Liver (tissue), 3 donors: ENCODE measurements at regions not wholly inside any gene's neighbourhood (a gene's known extent, or its start where the extent isn't known, plus 50 kb on each side); places are given as distances from the start of the nearest gene placed in this dataset.

ENCODE experiments used
- ATF3 ChIP-seq: IDR thresholded peaks from 2 replicates; pipeline ENCODE4 v1.6.1; 2016; ENCODE audit warnings: antibody characterized with exemption
- CTCF ChIP-seq: fragments of 150-350 bp; IDR thresholded peaks from 2 replicates; pipeline ENCODE4 v1.5.1; 2017; ENCODE audit warnings: improper control_type of control experiment, low read depth, low read length; ENCODE audit not compliant: missing input control
- EGR1 ChIP-seq, 2 donors: IDR thresholded peaks; 2 replicates each; pipeline ENCODE4 v1.6.1; 2016 to 2018; ENCODE audit warnings: antibody characterized with exemption in 2 of 2, low read depth in 2 of 2
- NR2F2 ChIP-seq: IDR thresholded peaks from 2 replicates; pipeline ENCODE4 v1.6.1; 2016; ENCODE audit warnings: antibody characterized with exemption
- REST ChIP-seq: IDR thresholded peaks from 2 replicates; pipeline ENCODE4 v1.6.1; 2016; ENCODE audit warnings: antibody characterized with exemption, mild to moderate bottlenecking
- RXRA ChIP-seq, 2 donors: IDR thresholded peaks; 2 replicates each; pipeline ENCODE4 v1.6.1; 2017 to 2018; ENCODE audit warnings: antibody characterized with exemption in 2 of 2, mild to moderate bottlenecking in 1 of 2
- SP1 ChIP-seq: IDR thresholded peaks from 2 replicates; pipeline ENCODE4 v1.6.1; 2018; ENCODE audit warnings: antibody characterized with exemption, mild to moderate bottlenecking
- YY1 ChIP-seq: IDR thresholded peaks from 2 replicates; pipeline ENCODE4 v1.6.1; 2016; ENCODE audit warnings: antibody characterized with exemption, mild to moderate bottlenecking
- donor health status: healthy.
- donor health status: healthy.

GRCh38 chr1:199665371-199665770, 362.1 kb upstream of the NR5A2 start:
- no peak for TF ChIP-seq EGR1 (IDR thresholded peaks at IDR 0.05; ENCODE audit: low read depth in 2 of 2)
- no peak for TF ChIP-seq CTCF
- TF ChIP-seq ATF3 = no peak
- TF ChIP-seq REST = no peak
- TF ChIP-seq RXRA (IDR thresholded peaks at IDR 0.05) = no peak
- no peak for TF ChIP-seq SP1
- no peak for TF ChIP-seq YY1
- no peak for TF ChIP-seq NR2F2
